B cell (primary cell): ENCODE measurements at regions not wholly inside any gene's neighbourhood (a gene's known extent, or its start where the extent isn't known, plus 50 kb on each side); places are given as distances from the start of the nearest gene placed in this dataset.

Source experiments
- EZH2 ChIP-seq: IDR thresholded peaks from 2 replicates; pipeline ENCODE4 v1.6.1; 2012; ENCODE audit warnings: borderline replicate concordance, low read depth, mild to moderate bottlenecking, moderate library complexity, low read length; ENCODE audit not compliant: insufficient read depth, poor library complexity, severe bottlenecking
- TF ChIP-seq, protein P1 (sequence below): fragments of 200-600 bp; IDR thresholded peaks from one replicate; pipeline ENCODE4 v1.8.0; 2022; ENCODE audit warnings: antibody characterized with exemption, mild to moderate bottlenecking

DNA sequence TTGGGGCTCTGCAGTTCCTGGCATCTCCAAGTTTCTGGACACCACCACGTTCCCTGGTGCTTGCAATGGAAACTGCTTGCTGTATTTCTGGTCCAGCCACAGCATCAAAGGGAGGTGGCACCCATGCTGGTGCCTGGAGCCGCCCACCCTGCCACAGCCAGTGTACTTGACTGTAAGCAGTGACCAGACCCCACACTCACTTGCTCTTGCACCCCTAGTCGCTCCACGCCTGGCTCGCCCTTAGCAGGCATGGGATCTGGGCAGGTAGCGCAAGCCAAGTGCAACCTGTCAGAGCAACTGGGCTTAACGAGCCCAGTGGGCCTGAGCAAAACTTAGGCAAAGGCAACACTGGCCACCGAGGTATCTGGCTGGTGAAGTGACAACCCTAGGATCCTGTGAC lies 648.2 kb upstream of the PCDH9 start:
- TF ChIP-seq, protein P1, sequence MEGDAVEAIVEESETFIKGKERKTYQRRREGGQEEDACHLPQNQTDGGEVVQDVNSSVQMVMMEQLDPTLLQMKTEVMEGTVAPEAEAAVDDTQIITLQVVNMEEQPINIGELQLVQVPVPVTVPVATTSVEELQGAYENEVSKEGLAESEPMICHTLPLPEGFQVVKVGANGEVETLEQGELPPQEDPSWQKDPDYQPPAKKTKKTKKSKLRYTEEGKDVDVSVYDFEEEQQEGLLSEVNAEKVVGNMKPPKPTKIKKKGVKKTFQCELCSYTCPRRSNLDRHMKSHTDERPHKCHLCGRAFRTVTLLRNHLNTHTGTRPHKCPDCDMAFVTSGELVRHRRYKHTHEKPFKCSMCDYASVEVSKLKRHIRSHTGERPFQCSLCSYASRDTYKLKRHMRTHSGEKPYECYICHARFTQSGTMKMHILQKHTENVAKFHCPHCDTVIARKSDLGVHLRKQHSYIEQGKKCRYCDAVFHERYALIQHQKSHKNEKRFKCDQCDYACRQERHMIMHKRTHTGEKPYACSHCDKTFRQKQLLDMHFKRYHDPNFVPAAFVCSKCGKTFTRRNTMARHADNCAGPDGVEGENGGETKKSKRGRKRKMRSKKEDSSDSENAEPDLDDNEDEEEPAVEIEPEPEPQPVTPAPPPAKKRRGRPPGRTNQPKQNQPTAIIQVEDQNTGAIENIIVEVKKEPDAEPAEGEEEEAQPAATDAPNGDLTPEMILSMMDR: no peak
- TF ChIP-seq EZH2: no peak
